B cell (primary cell): ENCODE measurements at regions not wholly inside any gene's neighbourhood (a gene's known extent, or its start where the extent isn't known, plus 50 kb on each side); places are given as distances from the start of the nearest gene placed in this dataset.

ENCODE experiments used
- ATAC-seq: fragments of 200-7000 bp; cut with Tn5 transposase; one replicate; pipeline ENCODE4 v1.10.0; 2021; ENCODE audit warnings: low read depth, mild to moderate bottlenecking, moderate number of reproducible peaks, moderate library complexity
- CTCF ChIA-PET: fragments of 350-600 bp; sonication (Branson Sonifier 250); formaldehyde crosslinking; loops from one replicate; lab custom pipeline; 2021; ENCODE audit warnings: antibody characterized with exemption, inconsistent platforms; lab: Charles Lee
- POLR2A ChIA-PET: fragments of 350-600 bp; sonication (Branson Sonifier 250); formaldehyde crosslinking; loops from one replicate; lab custom pipeline; 2021; ENCODE audit warnings: antibody characterized with exemption; lab: Charles Lee
- DNase-seq: peaks from one replicate; pipeline ENCODE4 v3.0.0; 2013
- H2AFZ ChIP-seq: 2 replicates; pipeline ENCODE4 v1.6.1; 2012; ENCODE audit warnings: mild to moderate bottlenecking, low read depth, low read length; ENCODE audit not compliant: insufficient read depth, poor library complexity, severe bottlenecking
- H3K27ac ChIP-seq, 2 donors: 1 replicate in 1 of 2; 2 replicates in 1 of 2; pipeline ENCODE4 v1.5.1; 2012 to 2013; ENCODE audit warnings: low read length in 2 of 2, mild to moderate bottlenecking in 2 of 2, moderate library complexity in 1 of 2
- H3K27me3 ChIP-seq, 4 experiments: fragments of 200-600 bp in 1 of 4; sonication (generic) in 1 of 4; replicated peaks in 1 of 4; 1 replicate in 2 of 4; 2 replicates in 2 of 4; pipeline versions ENCODE4 v1.6.1 to v1.7.0; 2013 to 2016; ENCODE audit warnings: low read length in 3 of 4, mild to moderate bottlenecking in 2 of 4, mixed read lengths in 1 of 4, moderate library complexity in 1 of 4; ENCODE audit not compliant: insufficient read depth in 4 of 4, control insufficient read depth in 3 of 4; ENCODE audit errors: control extremely low read depth in 1 of 4
- H3K36me3 ChIP-seq, 2 experiments: replicated peaks in 1 of 2; 1 replicate in 1 of 2; 2 replicates in 1 of 2; pipeline versions ENCODE4 v1.6.1 to v1.7.1; 2013; ENCODE audit warnings: low read length in 1 of 2; ENCODE audit not compliant: insufficient read depth in 2 of 2, control insufficient read depth in 1 of 2; ENCODE audit errors: control extremely low read depth in 1 of 2, extremely low read depth in 1 of 2
- H3K4me1 ChIP-seq, 2 donors: fragments of 200-600 bp in 1 of 2; sonication (generic) in 1 of 2; 1 replicate in 1 of 2; 2 replicates in 1 of 2; pipeline versions ENCODE4 v1.5.1 to v1.6.1; 2013 to 2017; ENCODE audit warnings: low read length in 2 of 2; ENCODE audit not compliant: control insufficient read depth in 2 of 2, insufficient read depth in 2 of 2
- H3K4me2 ChIP-seq: replicated peaks from 2 replicates; pipeline ENCODE3; 2012; ENCODE audit warnings: mild to moderate bottlenecking, low read depth, low read length; ENCODE audit not compliant: poor library complexity, severe bottlenecking
- H3K4me3 ChIP-seq, 5 experiments: fragments of 200-600 bp in 1 of 5; sonication (generic) in 1 of 5; 1 replicate in 3 of 5; 2 replicates in 2 of 5; pipeline versions ENCODE4 v1.5.1 to v1.7.0; 2011 to 2016; ENCODE audit warnings: low read length in 4 of 5, mild to moderate bottlenecking in 4 of 5, low read depth in 2 of 5, control low read depth in 1 of 5, moderate library complexity in 1 of 5; ENCODE audit not compliant: insufficient read depth in 1 of 5; ENCODE audit errors: control extremely low read depth in 1 of 5, extremely low read depth in 1 of 5
- H3K79me2 ChIP-seq: fragments of 200-600 bp; sonication (generic); one replicate; pipeline ENCODE4 v1.6.0; 2016; ENCODE audit warnings: low read length; ENCODE audit not compliant: control insufficient read depth, insufficient read depth
- H3K9ac ChIP-seq: fragments of 200-600 bp; sonication (generic); 2 replicates; pipeline ENCODE4 v1.6.1; 2017; ENCODE audit warnings: mild to moderate bottlenecking, low read length, moderate library complexity
- H3K9me3 ChIP-seq, 3 donors: one replicate each; pipeline versions ENCODE4 v1.6.1 to v1.7.1; 2013; ENCODE audit warnings: low read length in 2 of 3; ENCODE audit not compliant: control insufficient read depth in 2 of 3, insufficient read depth in 1 of 3; ENCODE audit errors: control extremely low read depth in 1 of 3
- H4K20me1 ChIP-seq: 2 replicates; pipeline ENCODE4 v1.6.0; 2012; ENCODE audit warnings: mild to moderate bottlenecking, low read length; ENCODE audit not compliant: insufficient read depth, control insufficient read depth, poor library complexity, severe bottlenecking
- H3K27ac Mint-ChIP-seq: one replicate; pipeline ENCODE4 v1.8.0; 2021; ENCODE audit warnings: mixed read lengths
- H3K27me3 Mint-ChIP-seq: one replicate; pipeline ENCODE4 v1.8.0; 2021; ENCODE audit warnings: mixed read lengths
- H3K4me1 Mint-ChIP-seq: one replicate; pipeline ENCODE4 v1.8.0; 2021; ENCODE audit warnings: mixed read lengths
- H3K4me3 Mint-ChIP-seq: one replicate; pipeline ENCODE4 v1.8.0; 2021; ENCODE audit warnings: mixed read lengths
- H3K9me3 Mint-ChIP-seq: one replicate; pipeline ENCODE4 v1.8.0; 2022; ENCODE audit warnings: mixed read lengths; ENCODE audit not compliant: insufficient read depth
- EZH2 ChIP-seq: IDR thresholded peaks from 2 replicates; pipeline ENCODE4 v1.6.1; 2012; ENCODE audit warnings: borderline replicate concordance, low read depth, mild to moderate bottlenecking, moderate library complexity, low read length; ENCODE audit not compliant: insufficient read depth, poor library complexity, severe bottlenecking
- WGBS: methylation state at CpG from one replicate; pipeline ENCODE4 v1.1.5; 2013; ENCODE audit warnings: missing lambda C conversion rate; ENCODE audit not compliant: insufficient coverage; 5-methylcytosine and 5-hydroxymethylcytosine counted together
- intact Hi-C: fragments of 100-400 bp; cut with micrococcal nuclease; formaldehyde crosslinking; loops from one replicate; pipeline ENCODE4 v1.10.0; 2022
- TF ChIP-seq, protein P1 (sequence below): fragments of 200-600 bp; IDR thresholded peaks from one replicate; pipeline ENCODE4 v1.8.0; 2022; ENCODE audit warnings: antibody characterized with exemption, mild to moderate bottlenecking

DNA sequence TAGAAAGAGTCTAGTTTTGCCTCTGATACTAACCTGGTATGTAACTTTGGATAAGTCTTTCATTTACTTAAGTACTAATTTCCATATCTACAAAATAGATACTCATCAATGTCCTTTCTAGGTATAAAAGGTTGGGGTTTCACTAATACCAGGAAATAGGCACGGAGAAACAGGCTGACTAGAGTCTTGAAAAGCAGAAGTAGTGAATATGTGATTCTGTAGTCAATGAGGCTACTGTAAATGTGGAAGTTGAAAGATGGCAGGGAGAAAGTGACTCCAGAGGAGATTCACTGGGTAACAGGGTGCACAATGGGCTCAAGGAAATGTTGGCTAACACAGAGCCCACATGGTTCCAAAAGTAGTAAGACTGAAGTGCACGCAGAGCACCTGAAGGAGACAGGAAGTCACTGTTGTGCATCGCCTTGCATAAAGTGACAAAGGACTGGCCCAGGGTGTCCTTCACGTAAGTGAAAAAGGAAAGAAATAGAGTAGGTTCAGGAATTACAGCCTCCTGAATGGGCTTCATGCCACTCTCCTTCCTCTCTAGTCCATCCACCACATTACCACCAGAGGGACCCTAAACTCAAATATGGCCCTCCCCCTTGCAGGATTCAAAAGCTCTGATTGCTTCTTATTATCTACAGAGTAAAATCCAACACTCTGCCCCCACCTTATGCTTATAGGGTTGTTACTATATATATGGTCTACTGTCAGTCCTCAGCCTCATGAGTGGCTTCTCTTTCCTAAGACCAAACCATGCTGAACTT, 288.0 kb upstream of the SMARCA2 start:
- Mint-ChIP-seq H3K4me1 (no peaks in the 10 kb centered on the region), H3K27ac (no peak overlapping the region), H3K9me3 (no peaks in the 10 kb centered on the region), H3K4me3 (no peak overlapping the region), H3K27me3 (peaks cover 12% of the 10 kb centered on the region)
- DNase-seq (peak; percentile 7), ATAC-seq (no peak)
- H3K9ac ChIP-seq: no peak overlapping the region
- ChIA-PET POLR2A (no interaction called here), CTCF (interaction anchor here (1.0 to 1.9 kb wide), 4 partner anchors 17 to 360 kb away, joined by 3 to 12 read pairs (median 4); no protein-coding TSS in a partner anchor)
- H3K79me2 ChIP-seq: no peaks in the 10 kb centered on the region
- no peaks in the 10 kb centered on the region for H3K9me3 ChIP-seq
- H3K27me3 ChIP-seq: peaks cover 0 to 4% (median 0%) of the 10 kb centered on the region in 4 experiments
- no peak overlapping the region for H3K4me3 ChIP-seq
- intact Hi-C loops: loop anchor here (5.0 kb wide), 1 partner anchor 360 kb away; no protein-coding TSS in a partner anchor
- 67% methylated on average over 3 of the region's 4 CpGs for WGBS
- no peak overlapping the region for H3K4me2 ChIP-seq
- H2AFZ ChIP-seq: no peak overlapping the region
- H3K36me3 ChIP-seq: no peaks in the 10 kb centered on the region
- no peak overlapping the region for H3K27ac ChIP-seq
- H3K4me1 ChIP-seq: no peaks in the 10 kb centered on the region
- H4K20me1 ChIP-seq: no peaks in the 10 kb centered on the region
- TF ChIP-seq, protein P1, sequence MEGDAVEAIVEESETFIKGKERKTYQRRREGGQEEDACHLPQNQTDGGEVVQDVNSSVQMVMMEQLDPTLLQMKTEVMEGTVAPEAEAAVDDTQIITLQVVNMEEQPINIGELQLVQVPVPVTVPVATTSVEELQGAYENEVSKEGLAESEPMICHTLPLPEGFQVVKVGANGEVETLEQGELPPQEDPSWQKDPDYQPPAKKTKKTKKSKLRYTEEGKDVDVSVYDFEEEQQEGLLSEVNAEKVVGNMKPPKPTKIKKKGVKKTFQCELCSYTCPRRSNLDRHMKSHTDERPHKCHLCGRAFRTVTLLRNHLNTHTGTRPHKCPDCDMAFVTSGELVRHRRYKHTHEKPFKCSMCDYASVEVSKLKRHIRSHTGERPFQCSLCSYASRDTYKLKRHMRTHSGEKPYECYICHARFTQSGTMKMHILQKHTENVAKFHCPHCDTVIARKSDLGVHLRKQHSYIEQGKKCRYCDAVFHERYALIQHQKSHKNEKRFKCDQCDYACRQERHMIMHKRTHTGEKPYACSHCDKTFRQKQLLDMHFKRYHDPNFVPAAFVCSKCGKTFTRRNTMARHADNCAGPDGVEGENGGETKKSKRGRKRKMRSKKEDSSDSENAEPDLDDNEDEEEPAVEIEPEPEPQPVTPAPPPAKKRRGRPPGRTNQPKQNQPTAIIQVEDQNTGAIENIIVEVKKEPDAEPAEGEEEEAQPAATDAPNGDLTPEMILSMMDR: peak; percentile 17
- TF ChIP-seq EZH2: no peak

DNA sequence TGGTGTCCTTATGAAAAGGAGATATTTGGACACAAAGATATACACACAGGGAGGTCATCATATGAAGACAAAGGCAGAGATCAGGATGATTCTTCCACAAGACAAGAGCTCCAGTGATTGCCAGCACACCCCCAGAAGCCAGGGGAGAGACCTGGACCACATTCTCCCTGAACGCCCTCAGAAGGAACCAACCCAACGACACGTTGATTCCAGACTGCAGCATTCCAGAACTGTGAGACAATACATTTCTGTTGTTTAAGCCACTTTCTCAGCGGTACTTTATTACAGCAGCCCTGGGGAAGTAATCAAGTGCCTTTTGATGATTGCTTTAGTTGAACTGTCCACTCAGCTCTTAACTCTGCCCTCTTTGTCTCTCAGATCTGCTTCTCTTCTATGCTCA, 285.5 kb upstream of the SMARCA2 start:
- Histone ChIP-seq H4K20me1 (no peaks in the 10 kb centered on the region), H3K4me1 (no peaks in the 10 kb centered on the region), H3K9me3 (no peaks in the 10 kb centered on the region), H3K27me3 (no peaks in the 10 kb centered on the region), H3K36me3 (no peaks in the 10 kb centered on the region), H3K79me2 (no peaks in the 10 kb centered on the region), H3K9ac (no peak overlapping the region), H2AFZ (no peak overlapping the region), H3K4me3 (no peak overlapping the region), H3K27ac (no peak overlapping the region), H3K4me2 (no peak overlapping the region)
- ATAC-seq: no peak
- ChIA-PET CTCF (no interaction called here), POLR2A (no interaction called here)
- WGBS: 100% methylated on average over 1 of the region's 4 CpGs
- TF ChIP-seq, protein P1: no peak
- TF ChIP-seq EZH2: no peak
- no peak for DNase-seq
- intact Hi-C loops: loop anchor here (5.0 kb wide), 1 partner anchor 358 kb away; no protein-coding TSS in a partner anchor
- peaks cover 15% of the 10 kb centered on the region for H3K27me3 Mint-ChIP-seq
- no peak overlapping the region for H3K4me3 Mint-ChIP-seq
- no peaks in the 10 kb centered on the region for H3K4me1 Mint-ChIP-seq
- H3K9me3 Mint-ChIP-seq: no peaks in the 10 kb centered on the region
- no peak overlapping the region for H3K27ac Mint-ChIP-seq
